HEK293 (cell line): ENCODE measurements at regions not wholly inside any gene's neighbourhood (a gene's known extent, or its start where the extent isn't known, plus 50 kb on each side); places are given as distances from the start of the nearest gene placed in this dataset.

Source experiments
- CTCF ChIA-PET: fragments of 350-600 bp; formaldehyde crosslinking; extraction: SDS; loops from one replicate; lab custom pipeline; 2021; ENCODE audit warnings: antibody characterized with exemption; lab: Yijun Ruan, JAX
- POLR2A ChIA-PET: fragments of 300-600 bp; formaldehyde crosslinking; extraction: SDS; loops from one replicate; lab custom pipeline; 2020; ENCODE audit warnings: antibody characterized with exemption, inconsistent platforms; lab: Yijun Ruan, JAX
- H3K27ac ChIP-seq: fragments of 200-500 bp; sonication (Bioruptor generic); 2 replicates; pipeline ENCODE4 v1.5.1; 2014; ENCODE audit warnings: low read depth, low read length, control low read depth, inconsistent platforms; ENCODE audit errors: extremely low read depth
- H3K36me3 ChIP-seq, 2 experiments: fragments of 200-500 bp in 1 of 2; sonication (Bioruptor generic) in 1 of 2; 1 replicate in 1 of 2; 2 replicates in 1 of 2; pipeline ENCODE4 v1.5.1; 2014 to 2017; ENCODE audit warnings: inconsistent platforms in 2 of 2, low read length in 2 of 2; ENCODE audit not compliant: control insufficient read depth in 2 of 2, insufficient read depth in 1 of 2
- H3K4me1 ChIP-seq: fragments of 200-500 bp; sonication (Bioruptor generic); 2 replicates; pipeline ENCODE4 v1.5.1; 2014; ENCODE audit warnings: mild to moderate bottlenecking, low read length, inconsistent platforms; ENCODE audit not compliant: control insufficient read depth, insufficient read depth
- H3K4me3 ChIP-seq: 2 replicates; pipeline ENCODE4 v1.5.1; 2011; ENCODE audit warnings: low read depth, mild to moderate bottlenecking, control low read depth, low read length, moderate library complexity
- H3K9me3 ChIP-seq: fragments of 200-500 bp; sonication (Bioruptor generic); 2 replicates; pipeline ENCODE4 v1.5.1; 2014; ENCODE audit warnings: low read depth, low read length, inconsistent platforms; ENCODE audit not compliant: control insufficient read depth, insufficient read depth
- ELK4 ChIP-seq: IDR thresholded peaks from 2 replicates; pipeline ENCODE4 v1.6.1; 2011; ENCODE audit warnings: mild to moderate bottlenecking, low read depth, low read length, borderline replicate concordance
- GLIS2 ChIP-seq: fragments of 450-650 bp; formaldehyde crosslinking; IDR thresholded peaks from 2 replicates; pipeline ENCODE4 v1.5.1; 2016; ENCODE audit warnings: missing biosample characterization, missing genetic modification characterization
- PRDM10 ChIP-seq: fragments of 450-650 bp; formaldehyde crosslinking; IDR thresholded peaks from 2 replicates; pipeline ENCODE4 v1.5.1; 2016; ENCODE audit warnings: missing biosample characterization, missing genetic modification characterization
- TCF7L2 ChIP-seq: IDR thresholded peaks from 2 replicates; pipeline ENCODE4 v1.6.1; 2011; ENCODE audit warnings: low read depth, mild to moderate bottlenecking, inconsistent platforms, low read length, moderate library complexity, borderline replicate concordance
- ZBTB1 ChIP-seq: fragments of 450-650 bp; formaldehyde crosslinking; IDR thresholded peaks from 2 replicates; pipeline ENCODE4 v1.5.1; 2016; ENCODE audit warnings: missing biosample characterization, missing genetic modification characterization
- ZFP37 ChIP-seq: fragments of 450-650 bp; formaldehyde crosslinking; IDR thresholded peaks from 2 replicates; pipeline ENCODE4 v1.5.1; 2016; ENCODE audit warnings: missing biosample characterization, missing genetic modification characterization
- ZIC2 ChIP-seq: fragments of 450-650 bp; formaldehyde crosslinking; IDR thresholded peaks from 2 replicates; pipeline ENCODE4 v1.5.1; 2016; ENCODE audit warnings: missing biosample characterization, missing genetic modification characterization
- ZNF112 ChIP-seq: fragments of 450-650 bp; formaldehyde crosslinking; IDR thresholded peaks from 2 replicates; pipeline ENCODE4 v1.5.0; 2017; ENCODE audit warnings: missing biosample characterization, missing genetic modification characterization
- ZNF155 ChIP-seq: fragments of 450-650 bp; formaldehyde crosslinking; IDR thresholded peaks from 2 replicates; pipeline ENCODE4 v1.5.1; 2016; ENCODE audit warnings: missing biosample characterization, missing genetic modification characterization
- ZNF202 ChIP-seq: fragments of 450-650 bp; formaldehyde crosslinking; IDR thresholded peaks from 2 replicates; pipeline ENCODE4 v1.5.1; 2016; ENCODE audit warnings: missing biosample characterization, missing genetic modification characterization, borderline replicate concordance
- ZNF274 ChIP-seq, 2 experiments: fragments of 200-500 bp in 1 of 2; fragments of 450-650 bp in 1 of 2; sonication (Bioruptor generic) in 1 of 2; formaldehyde crosslinking in 1 of 2; IDR thresholded peaks; 2 replicates each; pipeline versions ENCODE4 v1.5.1 to v1.6.1; 2014 to 2016; ENCODE audit warnings: borderline replicate concordance in 1 of 2, inconsistent platforms in 1 of 2, low read length in 1 of 2, missing biosample characterization in 1 of 2, missing genetic modification characterization in 1 of 2
- ZNF335 ChIP-seq: fragments of 450-650 bp; formaldehyde crosslinking; conservative IDR thresholded peaks from 2 replicates; pipeline ENCODE4 v1.5.1; 2016; ENCODE audit warnings: missing biosample characterization, missing genetic modification characterization
- ZNF544 ChIP-seq: fragments of 450-650 bp; formaldehyde crosslinking; IDR thresholded peaks from 2 replicates; pipeline ENCODE4 v1.5.0; 2017; ENCODE audit warnings: missing biosample characterization, missing genetic modification characterization
- ZNF548 ChIP-seq: fragments of 450-650 bp; formaldehyde crosslinking; IDR thresholded peaks from 2 replicates; pipeline ENCODE4 v1.5.1; 2016; ENCODE audit warnings: missing biosample characterization, missing genetic modification characterization
- ZNF555 ChIP-seq: fragments of 450-650 bp; formaldehyde crosslinking; conservative IDR thresholded peaks from 2 replicates; pipeline ENCODE4 v1.5.1; 2017; ENCODE audit warnings: missing biosample characterization, mild to moderate bottlenecking, missing genetic modification characterization, inconsistent platforms
- ZNF645 ChIP-seq: fragments of 450-650 bp; formaldehyde crosslinking; IDR thresholded peaks from 2 replicates; pipeline ENCODE4; 2016; ENCODE audit warnings: missing biosample characterization, missing genetic modification characterization
- ZNF777 ChIP-seq: fragments of 450-650 bp; formaldehyde crosslinking; IDR thresholded peaks from 2 replicates; pipeline ENCODE4 v1.5.1; 2017; ENCODE audit warnings: missing biosample characterization, missing genetic modification characterization, borderline replicate concordance
- TF ChIP-seq, protein P1 (sequence below): fragments of 450-650 bp; formaldehyde crosslinking; IDR thresholded peaks from 2 replicates; pipeline ENCODE4 v1.5.1; 2016; ENCODE audit warnings: missing biosample characterization, missing genetic modification characterization, low read depth
- TF ChIP-seq, protein P2 (sequence below): fragments of 450-650 bp; formaldehyde crosslinking; IDR thresholded peaks from 2 replicates; pipeline ENCODE4 v1.5.1; 2016; ENCODE audit warnings: missing biosample characterization, missing genetic modification characterization
- TF ChIP-seq, protein P3 (sequence below): fragments of 450-650 bp; formaldehyde crosslinking; IDR thresholded peaks from 2 replicates; pipeline ENCODE4 v1.5.1; 2016; ENCODE audit warnings: missing biosample characterization, missing genetic modification characterization

DNA sequence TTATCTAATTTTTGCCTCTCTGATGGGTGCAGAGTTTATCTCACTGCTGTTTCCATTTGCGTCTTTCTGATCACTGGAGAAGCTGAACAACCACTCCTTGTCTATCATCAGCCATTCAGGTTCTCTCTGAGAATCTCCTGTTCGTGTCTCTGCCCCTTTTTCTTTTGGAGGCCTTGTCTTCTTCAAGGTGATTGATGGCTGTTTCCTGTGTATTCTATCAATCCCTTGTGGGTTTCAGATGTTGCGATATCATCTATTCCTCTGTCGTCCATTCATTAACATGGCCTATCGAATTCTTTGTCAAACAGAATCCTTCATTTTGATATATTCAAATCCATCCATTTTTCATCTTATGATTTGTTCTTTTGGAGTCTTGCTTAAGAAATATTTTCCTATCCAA lies 100.3 kb downstream of the FAM53A start (continued):
- TF ChIP-seq PRDM10 (no peak), ZNF645 (tag by site-specific recombination) (no peak), ZNF335 (tag by site-specific recombination) (no peak), ZNF112 (no peak), ZNF548 (tag by site-specific recombination) (no peak), ZFP37 (tag by site-specific recombination) (no peak), ZNF555 (tag by site-specific recombination) (no peak)
- TF ChIP-seq, protein P1, sequence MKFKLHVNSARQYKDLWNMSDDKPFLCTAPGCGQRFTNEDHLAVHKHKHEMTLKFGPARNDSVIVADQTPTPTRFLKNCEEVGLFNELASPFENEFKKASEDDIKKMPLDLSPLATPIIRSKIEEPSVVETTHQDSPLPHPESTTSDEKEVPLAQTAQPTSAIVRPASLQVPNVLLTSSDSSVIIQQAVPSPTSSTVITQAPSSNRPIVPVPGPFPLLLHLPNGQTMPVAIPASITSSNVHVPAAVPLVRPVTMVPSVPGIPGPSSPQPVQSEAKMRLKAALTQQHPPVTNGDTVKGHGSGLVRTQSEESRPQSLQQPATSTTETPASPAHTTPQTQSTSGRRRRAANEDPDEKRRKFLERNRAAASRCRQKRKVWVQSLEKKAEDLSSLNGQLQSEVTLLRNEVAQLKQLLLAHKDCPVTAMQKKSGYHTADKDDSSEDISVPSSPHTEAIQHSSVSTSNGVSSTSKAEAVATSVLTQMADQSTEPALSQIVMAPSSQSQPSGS (tag by site-specific recombination): no peak

- no peak overlapping the region for H3K27ac ChIP-seq
- ChIA-PET POLR2A (no interaction called here), CTCF (no interaction called here)
Measured at GRCh38 chr4:1583051-1583785, 100.9 kb downstream of the FAM53A start.

GRCh38 chr4:1582227-1582626 lies 101.9 kb downstream of the FAM53A start:
- Histone ChIP-seq H3K4me1 (no peaks in the 10 kb centered on the region), H3K36me3 (no peaks in the 10 kb centered on the region), H3K9me3 (no peaks in the 10 kb centered on the region), H3K27ac (no peak overlapping the region), H3K4me3 (no peak overlapping the region)
- ChIA-PET CTCF (no interaction called here), POLR2A (no interaction called here)
- TF ChIP-seq ZBTB1: no peak
- TF ChIP-seq, protein P2, sequence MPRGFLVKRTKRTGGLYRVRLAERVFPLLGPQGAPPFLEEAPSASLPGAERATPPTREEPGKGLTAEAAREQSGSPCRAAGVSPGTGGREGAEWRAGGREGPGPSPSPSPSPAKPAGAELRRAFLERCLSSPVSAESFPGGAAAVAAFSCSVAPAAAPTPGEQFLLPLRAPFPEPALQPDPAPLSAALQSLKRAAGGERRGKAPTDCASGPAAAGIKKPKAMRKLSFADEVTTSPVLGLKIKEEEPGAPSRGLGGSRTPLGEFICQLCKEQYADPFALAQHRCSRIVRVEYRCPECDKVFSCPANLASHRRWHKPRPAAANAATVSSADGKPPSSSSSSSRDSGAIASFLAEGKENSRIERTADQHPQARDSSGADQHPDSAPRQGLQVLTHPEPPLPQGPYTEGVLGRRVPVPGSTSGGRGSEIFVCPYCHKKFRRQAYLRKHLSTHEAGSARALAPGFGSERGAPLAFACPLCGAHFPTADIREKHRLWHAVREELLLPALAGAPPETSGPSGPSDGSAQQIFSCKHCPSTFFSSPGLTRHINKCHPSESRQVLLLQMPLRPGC: no peak
- TF ChIP-seq, protein P3, sequence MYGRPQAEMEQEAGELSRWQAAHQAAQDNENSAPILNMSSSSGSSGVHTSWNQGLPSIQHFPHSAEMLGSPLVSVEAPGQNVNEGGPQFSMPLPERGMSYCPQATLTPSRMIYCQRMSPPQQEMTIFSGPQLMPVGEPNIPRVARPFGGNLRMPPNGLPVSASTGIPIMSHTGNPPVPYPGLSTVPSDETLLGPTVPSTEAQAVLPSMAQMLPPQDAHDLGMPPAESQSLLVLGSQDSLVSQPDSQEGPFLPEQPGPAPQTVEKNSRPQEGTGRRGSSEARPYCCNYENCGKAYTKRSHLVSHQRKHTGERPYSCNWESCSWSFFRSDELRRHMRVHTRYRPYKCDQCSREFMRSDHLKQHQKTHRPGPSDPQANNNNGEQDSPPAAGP (tag by site-specific recombination): no peak
- TF ChIP-seq ELK4: no peak
- no peak for TF ChIP-seq ZNF555 (tag by site-specific recombination)
- TF ChIP-seq GLIS2 (tag by site-specific recombination): no peak
- no peak for TF ChIP-seq ZNF274 (IDR thresholded peaks at IDR 0.05; ENCODE audit: low read length)
- TF ChIP-seq ZNF274 (tag by site-specific recombination; IDR thresholded peaks at IDR 0.05; ENCODE audit: borderline replicate concordance): no peak
- TF ChIP-seq TCF7L2: no peak
- TF ChIP-seq ZNF202: no peak
- TF ChIP-seq ZNF155 (tag by site-specific recombination): no peak
- no peak for TF ChIP-seq ZNF544

More at GRCh38 chr4:1583051-1583785, 100.9 kb downstream of the FAM53A start:
- Histone ChIP-seq H3K36me3 (no peaks in the 10 kb centered on the region), H3K4me3 (no peak overlapping the region), H3K4me1 (no peaks in the 10 kb centered on the region), H3K9me3 (no peaks in the 10 kb centered on the region)
- TF ChIP-seq ZNF777 (tag by site-specific recombination) (no peak), ZIC2 (tag by site-specific recombination) (peak; percentile 50)
